H1 (cell line): ENCODE measurements at regions not wholly inside any gene's neighbourhood (a gene's known extent, or its start where the extent isn't known, plus 50 kb on each side); places are given as distances from the start of the nearest gene placed in this dataset.

Source experiments
- CTCF ChIA-PET: fragments of 300-600 bp; sonication (Branson Sonifier 250); formaldehyde crosslinking; loops from one replicate; lab custom pipeline; 2021; ENCODE audit not compliant: partially characterized antibody; lab: Charles Lee
- POLR2A ChIA-PET: fragments of 300-600 bp; sonication (Branson Sonifier 250); formaldehyde crosslinking; loops from one replicate; lab custom pipeline; 2021; ENCODE audit warnings: inconsistent platforms; ENCODE audit not compliant: partially characterized antibody; lab: Charles Lee
- DNase-seq, 2 experiments: peaks; one replicate each; pipeline versions ENCODE4 v3.0.0 to v3.0.0-alpha.2; 2010 to 2022; ENCODE audit warnings: low spot score in 2 of 2, low read depth in 1 of 2, mixed read lengths in 1 of 2
- FAIRE-seq: peaks from 2 replicates; lab custom pipeline; 2011; peaks lifted over from hg19 to GRCh38; lab: Jason Lieb, UNC
- H2AFZ ChIP-seq: 2 replicates; pipeline ENCODE4 v1.8.1; 2012; ENCODE audit warnings: low read length, inconsistent platforms
- H2AK5ac ChIP-seq: 2 replicates; pipeline ENCODE4 v1.6.1; 2013; ENCODE audit warnings: low read depth, low read length
- H2BK120ac ChIP-seq: replicated peaks from 2 replicates; pipeline ENCODE3; 2013; ENCODE audit warnings: low read depth, low read length, inconsistent platforms
- H2BK12ac ChIP-seq: 2 replicates; pipeline ENCODE4 v1.6.1; 2013; ENCODE audit warnings: low read depth, low read length
- H2BK15ac ChIP-seq: 2 replicates; pipeline ENCODE4 v1.6.1; 2013; ENCODE audit warnings: low read length
- H2BK20ac ChIP-seq: 2 replicates; pipeline ENCODE4 v1.6.1; 2013; ENCODE audit warnings: low read length
- H2BK5ac ChIP-seq: 2 replicates; pipeline ENCODE4 v1.6.1; 2013; ENCODE audit warnings: low read depth, low read length
- H3K14ac ChIP-seq: 2 replicates; pipeline ENCODE4 v1.6.1; 2013; ENCODE audit warnings: inconsistent platforms; ENCODE audit not compliant: insufficient read length
- H3K18ac ChIP-seq: 2 replicates; pipeline ENCODE4 v1.6.1; 2013; ENCODE audit warnings: low read length; ENCODE audit errors: extremely low read depth
- H3K23ac ChIP-seq: 2 replicates; pipeline ENCODE4 v1.6.1; 2013; ENCODE audit warnings: inconsistent platforms; ENCODE audit not compliant: insufficient read length
- H3K23me2 ChIP-seq: 2 replicates; pipeline ENCODE4 v1.6.1; 2013; ENCODE audit warnings: low read depth, low read length
- H3K27ac ChIP-seq: 2 replicates; pipeline ENCODE4 v1.6.1; 2011; ENCODE audit warnings: low read depth, low read length, inconsistent platforms
- H3K27me3 ChIP-seq, 4 experiments: replicated peaks in 1 of 4; 1 replicate in 1 of 4; 2 replicates in 3 of 4; pipeline versions ENCODE4 v1.6.1 to v1.8.1; 2011 to 2013; ENCODE audit warnings: low read length in 3 of 4, mild to moderate bottlenecking in 3 of 4, inconsistent platforms in 2 of 4, mixed read lengths in 2 of 4, moderate library complexity in 1 of 4; ENCODE audit not compliant: control insufficient read depth in 3 of 4, insufficient read depth in 3 of 4; ENCODE audit errors: extremely low read depth in 1 of 4
- H3K36me3 ChIP-seq, 4 experiments: 2 replicates each; pipeline versions ENCODE4 v1.6.1 to v1.8.1; 2011 to 2013; ENCODE audit warnings: mild to moderate bottlenecking in 4 of 4, low read length in 3 of 4, moderate library complexity in 2 of 4, control low read depth in 1 of 4, inconsistent platforms in 1 of 4; ENCODE audit not compliant: insufficient read depth in 4 of 4, control insufficient read depth in 2 of 4
- H3K4ac ChIP-seq: replicated peaks from 2 replicates; pipeline ENCODE3; 2013; ENCODE audit warnings: low read length, low read depth, mixed read lengths, inconsistent platforms; ENCODE audit not compliant: insufficient read length
- H3K4me1 ChIP-seq, 4 experiments: replicated peaks in 1 of 4; 1 replicate in 1 of 4; 2 replicates in 3 of 4; pipeline versions ENCODE4 v1.6.1 to v1.8.1; 2011 to 2013; ENCODE audit warnings: low read length in 3 of 4, inconsistent platforms in 2 of 4, mixed read lengths in 1 of 4; ENCODE audit not compliant: insufficient read depth in 4 of 4, control insufficient read depth in 3 of 4
- H3K4me2 ChIP-seq, 2 experiments: 2 replicates each; pipeline versions ENCODE4 v1.6.1 to v1.8.1; 2011 to 2013; ENCODE audit warnings: low read depth in 2 of 2, low read length in 2 of 2, control low read depth in 1 of 2, inconsistent platforms in 1 of 2, mild to moderate bottlenecking in 1 of 2; ENCODE audit not compliant: insufficient read depth in 1 of 2
- H3K4me3 ChIP-seq, 4 experiments: fragments of 200-600, 300-600 bp in 1 of 4; sonication (generic), shearing (Covaris generic), sonication (Bioruptor Twin) in 1 of 4; 2 replicates each; pipeline versions ENCODE4 v1.5.1 to v1.8.1; 2011 to 2016; ENCODE audit warnings: low read length in 4 of 4, low read depth in 3 of 4, control low read depth in 2 of 4, inconsistent platforms in 2 of 4, mild to moderate bottlenecking in 2 of 4, mixed read lengths in 1 of 4, moderate library complexity in 1 of 4; ENCODE audit not compliant: insufficient read depth in 2 of 4; ENCODE audit errors: extremely low read depth in 1 of 4
- H3K56ac ChIP-seq: replicated peaks from 2 replicates; pipeline ENCODE3; 2013; ENCODE audit warnings: low read depth, mild to moderate bottlenecking, mixed read lengths, low read length, inconsistent platforms; ENCODE audit not compliant: insufficient read length
- H3K79me1 ChIP-seq: 2 replicates; pipeline ENCODE4 v1.6.1; 2013; ENCODE audit warnings: low read depth, low read length, control low read depth
- H3K79me2 ChIP-seq, 2 experiments: 2 replicates each; pipeline versions ENCODE4 v1.6.1 to v1.8.1; 2012 to 2013; ENCODE audit warnings: low read length in 2 of 2, mild to moderate bottlenecking in 2 of 2, inconsistent platforms in 1 of 2; ENCODE audit not compliant: insufficient read depth in 2 of 2, control insufficient read depth in 1 of 2
- H3K9ac ChIP-seq, 4 experiments: replicated peaks in 1 of 4; 1 replicate in 1 of 4; 2 replicates in 3 of 4; pipeline versions ENCODE4 v1.6.1 to v1.8.1; 2011 to 2013; ENCODE audit warnings: low read depth in 3 of 4, low read length in 3 of 4, control low read depth in 2 of 4, mild to moderate bottlenecking in 2 of 4, moderate library complexity in 2 of 4, inconsistent platforms in 1 of 4; ENCODE audit errors: extremely low read depth in 1 of 4
- H3K9me3 ChIP-seq, 2 experiments: 2 replicates each; pipeline versions ENCODE4 v1.6.1 to v1.8.1; 2012 to 2013; ENCODE audit warnings: mild to moderate bottlenecking in 2 of 2, moderate library complexity in 2 of 2, control low read depth in 1 of 2, inconsistent platforms in 1 of 2, low read depth in 1 of 2, low read length in 1 of 2, mixed read lengths in 1 of 2; ENCODE audit not compliant: insufficient read depth in 2 of 2
- H4K20me1 ChIP-seq, 2 experiments: replicated peaks in 1 of 2; 2 replicates each; pipeline versions ENCODE3 to v1.8.1; 2011 to 2013; ENCODE audit warnings: inconsistent platforms in 2 of 2, low read length in 2 of 2, mild to moderate bottlenecking in 1 of 2; ENCODE audit not compliant: insufficient read depth in 2 of 2, control insufficient read depth in 1 of 2
- H4K5ac ChIP-seq: 2 replicates; pipeline ENCODE4 v1.6.1; 2013; ENCODE audit warnings: low read length, low read depth, mixed read lengths, inconsistent platforms; ENCODE audit not compliant: insufficient read length
- H4K8ac ChIP-seq: 2 replicates; pipeline ENCODE4 v1.8.0; 2013; ENCODE audit warnings: mild to moderate bottlenecking, moderate library complexity, low read length, inconsistent platforms; ENCODE audit not compliant: insufficient read depth; ENCODE audit errors: extremely low read depth
- H4K91ac ChIP-seq: replicated peaks from 2 replicates; pipeline ENCODE3; 2013; ENCODE audit warnings: low read length, mixed read lengths, inconsistent platforms; ENCODE audit not compliant: insufficient read length
- CHD1 ChIP-seq: IDR thresholded peaks from 2 replicates; pipeline ENCODE4 v1.6.1; 2012; ENCODE audit warnings: low read depth, low read length, improper control_type of control experiment
- EP300 ChIP-seq, 2 experiments: IDR thresholded peaks; 1 replicate in 1 of 2; 2 replicates in 1 of 2; pipeline ENCODE4 v1.6.1; 2011 to 2012; ENCODE audit warnings: low read depth in 2 of 2, low read length in 2 of 2, mild to moderate bottlenecking in 2 of 2, borderline replicate concordance in 1 of 2, inconsistent platforms in 1 of 2, moderate library complexity in 1 of 2
- GTF2F1 ChIP-seq: IDR thresholded peaks from 2 replicates; pipeline ENCODE4 v1.6.1; 2012; ENCODE audit warnings: low read depth, low read length, improper control_type of control experiment, borderline replicate concordance
- KDM4A ChIP-seq: IDR thresholded peaks from one replicate; pipeline ENCODE4 v1.7.1; 2012; ENCODE audit warnings: low read depth, mild to moderate bottlenecking, moderate library complexity, low read length, inconsistent platforms; ENCODE audit not compliant: severe bottlenecking
- NRF1 ChIP-seq: IDR thresholded peaks from 2 replicates; pipeline ENCODE4 v1.6.1; 2011; ENCODE audit warnings: mild to moderate bottlenecking, low read depth, low read length, improper control_type of control experiment
- WGBS, 2 experiments: shearing (Covaris generic) in 1 of 2; methylation state at CpG; one replicate each; pipeline versions ENCODE4 v1.1.6 to v1.1.7; 2013 to 2015; ENCODE audit warnings: low lambda C conversion rate in 2 of 2, mixed read lengths in 2 of 2, inconsistent platforms in 1 of 2, low coverage in 1 of 2, missing lambda C conversion rate in 1 of 2; ENCODE audit not compliant: insufficient replicate concordance in 2 of 2, insufficient coverage in 1 of 2, insufficient read length in 1 of 2; ENCODE audit errors: extremely low coverage in 1 of 2, missing lambda C conversion rate in 1 of 2; 5-methylcytosine and 5-hydroxymethylcytosine counted together

- Histone ChIP-seq H2BK20ac (no peak overlapping the region), H4K91ac (no peak overlapping the region), H3K14ac (no peak overlapping the region), H2BK15ac (no peak overlapping the region), H3K27ac (no peak overlapping the region), H4K20me1 (no peaks in the 10 kb centered on the region)
- DNase-seq = no peak
- TF ChIP-seq KDM4A (no peak), CHD1 (no peak), GTF2F1 (no peak), NRF1 (no peak), EP300 (IDR thresholded peaks at IDR 0.05; ENCODE audit: borderline replicate concordance in 1 of 2, low read depth in 2 of 2, low read length in 2 of 2) (no peak)
- TF ChIP-seq, all 59 proteins: peak for 0
- Histone ChIP-seq H2BK12ac (no peak overlapping the region), H3K9ac (0 out of 7 replicates have a peak overlapping the region, but pooled peaks of 1 of the 4 experiments have one; percentile 43), H3K4me1 (peaks cover 0 to 7% (median 3%) of the 10 kb centered on the region in 4 experiments; a peak in 3 of 7 replicates), H3K79me2 (no peaks in the 10 kb centered on the region), H2AFZ (peak overlapping the region; percentile 99), H3K9me3 (no peaks in the 10 kb centered on the region), H3K4me2 (peak overlapping the region; percentile 51 to 66), H4K8ac (no peak overlapping the region), H3K4ac (no peak overlapping the region), H3K36me3 (no peaks in the 10 kb centered on the region; a peak in 1 of 8 replicates), H4K5ac (no peak overlapping the region), H2BK120ac (no peak overlapping the region), H3K56ac (no peak overlapping the region), H2AK5ac (no peak overlapping the region), H3K23me2 (no peaks in the 10 kb centered on the region), H3K27me3 (no peaks in the 10 kb centered on the region), H3K79me1 (no peaks in the 10 kb centered on the region), H2BK5ac (no peak overlapping the region), H3K18ac (no peak overlapping the region), H3K23ac (no peak overlapping the region), H3K4me3 (peak overlapping the region in 2 of 4 experiments; percentile 18 to 53; a peak in 3 of 8 replicates)
- CTCF ChIA-PET = interaction anchor here (0.6 to 1.3 kb wide), 10 partner anchors 10 to 201 kb away, joined by 3 to 5 read pairs (median 3); no protein-coding TSS in a partner anchor
- no peak for FAIRE-seq
- POLR2A ChIA-PET = interaction anchor here (1.0 kb wide), 1 partner anchor 33 kb away, joined by 5 read pairs; no protein-coding TSS in a partner anchor
- WGBS, 2 experiments = 78% methylated on average over 5 of the region's 5 CpGs; no CpG with 5 or more reads in 1 of the 2 experiments
Measured at GRCh38 chr6:100229512-100229911, 235.2 kb downstream of the SIM1 start.
